CD14-positive monocyte (primary cell): ENCODE measurements at regions not wholly inside any gene's neighbourhood (a gene's known extent, or its start where the extent isn't known, plus 50 kb on each side); places are given as distances from the start of the nearest gene placed in this dataset.

ENCODE experiments used
- DNase-seq, 3 donors: peaks; one replicate each; pipeline ENCODE4 v3.0.0-alpha.2; 2011 to 2022
- H2AFZ ChIP-seq: 2 replicates; pipeline ENCODE4 v1.6.0; 2012; ENCODE audit warnings: mild to moderate bottlenecking, low read depth, low read length, inconsistent platforms; ENCODE audit not compliant: insufficient read depth, poor library complexity, severe bottlenecking
- H3K27ac ChIP-seq, 2 donors: 1 replicate in 1 of 2; 2 replicates in 1 of 2; pipeline ENCODE4 v1.5.1; 2012 to 2013; ENCODE audit warnings: low read length in 2 of 2, control low read depth in 1 of 2, inconsistent platforms in 1 of 2, low read depth in 1 of 2, mild to moderate bottlenecking in 1 of 2
- H3K27me3 ChIP-seq, 2 donors: one replicate each; pipeline versions ENCODE4 v1.6.0 to v1.6.1; 2011 to 2013; ENCODE audit warnings: low read length in 2 of 2; ENCODE audit not compliant: control insufficient read depth in 2 of 2, insufficient read depth in 2 of 2
- H3K36me3 ChIP-seq, 2 donors: replicated peaks in 1 of 2; 1 replicate in 1 of 2; 2 replicates in 1 of 2; pipeline versions ENCODE4 v1.5.1 to v1.6.1; 2012 to 2013; ENCODE audit warnings: low read length in 2 of 2, control low read depth in 1 of 2, inconsistent platforms in 1 of 2, mild to moderate bottlenecking in 1 of 2; ENCODE audit not compliant: insufficient read depth in 2 of 2, control insufficient read depth in 1 of 2
- H3K4me1 ChIP-seq, 2 donors: 1 replicate in 1 of 2; 2 replicates in 1 of 2; pipeline versions ENCODE4 v1.5.1 to v1.6.1; 2012 to 2013; ENCODE audit warnings: low read length in 2 of 2, control low read depth in 1 of 2, inconsistent platforms in 1 of 2, mild to moderate bottlenecking in 1 of 2, moderate library complexity in 1 of 2; ENCODE audit not compliant: insufficient read depth in 2 of 2, control insufficient read depth in 1 of 2
- H3K4me2 ChIP-seq: replicated peaks from 2 replicates; pipeline ENCODE3; 2012; ENCODE audit warnings: low read length, moderate library complexity, mild to moderate bottlenecking; ENCODE audit not compliant: poor library complexity, severe bottlenecking; ENCODE audit errors: extremely low read depth
- H3K4me3 ChIP-seq, 3 experiments: fragments of 200-600 bp in 1 of 3; sonication (generic) in 1 of 3; replicated peaks in 1 of 3; 1 replicate in 2 of 3; 2 replicates in 1 of 3; pipeline ENCODE4 v1.5.1; 2011 to 2013; ENCODE audit warnings: low read length in 3 of 3, mild to moderate bottlenecking in 3 of 3, control low read depth in 2 of 3, low read depth in 2 of 3, inconsistent platforms in 1 of 3, moderate library complexity in 1 of 3
- H3K79me2 ChIP-seq: 2 replicates; pipeline ENCODE4 v1.6.0; 2012; ENCODE audit warnings: mild to moderate bottlenecking, control low read depth, inconsistent platforms, low read length, moderate library complexity; ENCODE audit not compliant: insufficient read depth
- H3K9ac ChIP-seq: 2 replicates; pipeline ENCODE4 v1.6.0; 2017; ENCODE audit warnings: low read length, mild to moderate bottlenecking; ENCODE audit not compliant: insufficient read depth, poor library complexity, severe bottlenecking
- H3K9me3 ChIP-seq, 2 donors: replicated peaks in 1 of 2; 1 replicate in 1 of 2; 2 replicates in 1 of 2; pipeline versions ENCODE4 v1.5.1 to v1.6.1; 2012 to 2013; ENCODE audit warnings: low read length in 2 of 2, control low read depth in 1 of 2; ENCODE audit not compliant: control insufficient read depth in 1 of 2, insufficient read depth in 1 of 2
- H4K20me1 ChIP-seq: 2 replicates; pipeline ENCODE4 v1.6.0; 2012; ENCODE audit warnings: mild to moderate bottlenecking, low read length, control low read depth, moderate library complexity; ENCODE audit not compliant: insufficient read depth
- H3K27ac Mint-ChIP-seq, 7 donors: one replicate each; pipeline ENCODE4 v1.8.0; 2020; ENCODE audit warnings: mild to moderate bottlenecking in 7 of 7, mixed read lengths in 7 of 7, moderate library complexity in 6 of 7, inconsistent platforms in 2 of 7
- H3K27me3 Mint-ChIP-seq, 3 donors: one replicate each; pipeline ENCODE4 v1.8.0; 2021 to 2022; ENCODE audit warnings: low read depth in 3 of 3, mild to moderate bottlenecking in 3 of 3, mixed read lengths in 3 of 3, moderate library complexity in 3 of 3, inconsistent platforms in 1 of 3
- H3K36me3 Mint-ChIP-seq, 2 donors: one replicate each; pipeline ENCODE4 v1.8.0; 2020; ENCODE audit warnings: mixed read lengths in 2 of 2, inconsistent platforms in 1 of 2, mild to moderate bottlenecking in 1 of 2
- H3K4me1 Mint-ChIP-seq: one replicate; pipeline ENCODE4 v1.8.0; 2020; ENCODE audit warnings: mild to moderate bottlenecking, mixed read lengths
- H3K4me3 Mint-ChIP-seq, 2 donors: one replicate each; pipeline ENCODE4 v1.8.0; 2020; ENCODE audit warnings: mild to moderate bottlenecking in 2 of 2, mixed read lengths in 2 of 2, moderate library complexity in 1 of 2
- H3K9me3 Mint-ChIP-seq, 7 donors: one replicate each; pipeline ENCODE4 v1.8.0; 2020 to 2022; ENCODE audit warnings: mixed read lengths in 7 of 7, mild to moderate bottlenecking in 6 of 7, moderate library complexity in 6 of 7, inconsistent platforms in 2 of 7
- CTCF ChIP-seq: fragments of 200-600 bp; IDR thresholded peaks from one replicate; pipeline ENCODE4 v1.8.0; 2022; ENCODE audit warnings: antibody characterized with exemption, mild to moderate bottlenecking
- WGBS: methylation state at CpG from one replicate; pipeline ENCODE4 v1.1.5; 2013; ENCODE audit warnings: missing lambda C conversion rate; ENCODE audit not compliant: insufficient coverage; 5-methylcytosine and 5-hydroxymethylcytosine counted together
- intact Hi-C, 2 donors: fragments of 100-400 bp; cut with micrococcal nuclease; formaldehyde crosslinking; loops; one replicate each; pipeline versions ENCODE4 v1.15.0 to v1.15.1; 2023

GRCh38 chr22:48960980-48961660 lies 866.6 kb downstream of the BRD1 start:
- Histone ChIP-seq H3K27me3 (no peaks in the 10 kb centered on the region), H3K9me3 (peaks cover 0 to 26% of the 10 kb centered on the region in 2 donors), H3K4me1 (no peaks in the 10 kb centered on the region), H3K27ac (no peak overlapping the region), H2AFZ (no peak overlapping the region), H3K4me2 (no peak overlapping the region), H3K79me2 (no peaks in the 10 kb centered on the region), H3K36me3 (no peaks in the 10 kb centered on the region), H4K20me1 (no peaks in the 10 kb centered on the region), H3K9ac (no peak overlapping the region), H3K4me3 (no peak overlapping the region)
- Mint-ChIP-seq H3K27me3 (peaks cover 2 to 13% (median 4%) of the 10 kb centered on the region in 3 donors), H3K4me3 (no peak overlapping the region), H3K36me3 (no peaks in the 10 kb centered on the region), H3K27ac (no peak overlapping the region), H3K9me3 (peaks cover 14 to 25% (median 21%) of the 10 kb centered on the region in 7 donors), H3K4me1 (no peaks in the 10 kb centered on the region)
- no peak for DNase-seq
- intact Hi-C loops, result no loop called here
- no peak for TF ChIP-seq CTCF
- 100% methylated on average over 1 of the region's 9 CpGs for WGBS

DNA sequence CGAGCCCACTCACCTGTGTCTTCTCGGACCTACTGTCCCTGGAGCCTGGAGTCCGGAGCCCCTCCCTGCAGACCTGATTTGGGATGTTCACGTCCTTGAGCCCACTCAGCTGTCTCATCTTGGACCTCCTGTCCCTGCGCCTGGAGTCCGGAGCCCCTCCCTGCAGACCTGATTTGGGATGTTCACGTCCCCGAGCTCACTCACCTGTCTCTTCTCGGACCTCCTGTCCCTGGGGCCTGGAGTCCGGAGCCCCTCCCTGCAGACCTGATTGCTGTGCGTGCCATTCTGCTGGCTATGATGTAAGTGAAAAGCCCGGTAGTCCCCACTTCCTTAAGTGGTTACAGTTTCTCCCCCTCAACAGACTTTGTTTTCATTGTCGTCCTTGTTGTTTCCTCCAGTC lies 867.1 kb downstream of the BRD1 start:
- Mint-ChIP-seq H3K4me3 (no peak overlapping the region), H3K4me1 (no peaks in the 10 kb centered on the region), H3K27ac (no peak overlapping the region), H3K27me3 (peaks cover 2 to 11% (median 4%) of the 10 kb centered on the region in 3 donors), H3K36me3 (no peaks in the 10 kb centered on the region), H3K9me3 (peaks cover 14 to 25% (median 21%) of the 10 kb centered on the region in 7 donors)
- H3K36me3 ChIP-seq, result no peaks in the 10 kb centered on the region
- H3K27ac ChIP-seq, result no peak overlapping the region
- intact Hi-C loops, result no loop called here
- H3K27me3 ChIP-seq, result no peaks in the 10 kb centered on the region
- H3K79me2 ChIP-seq, result no peaks in the 10 kb centered on the region
- no peak for TF ChIP-seq CTCF
- H4K20me1 ChIP-seq, result no peaks in the 10 kb centered on the region
- no peak overlapping the region for H3K4me2 ChIP-seq
- peaks cover 0 to 26% of the 10 kb centered on the region in 2 donors for H3K9me3 ChIP-seq
- H3K4me3 ChIP-seq, result no peak overlapping the region
- no peak overlapping the region for H3K9ac ChIP-seq
- H2AFZ ChIP-seq, result no peak overlapping the region
- DNase-seq, result no peak
- no peaks in the 10 kb centered on the region for H3K4me1 ChIP-seq
- 79% methylated on average over 10 of the region's 13 CpGs for WGBS
